SU-DHL-6 (cell line): ENCODE measurements at regions not wholly inside any gene's neighbourhood (a gene's known extent, or its start where the extent isn't known, plus 50 kb on each side); places are given as distances from the start of the nearest gene placed in this dataset.
"Not testable (repeated sequence)": the region's sequence is repeated elsewhere in the genome, so short reads cannot be mapped to it uniquely, and the experiment has no call there.

ENCODE experiments used
- EZH2phosphoT487 ChIP-seq: fragments of 200-600 bp; sonication (generic), shearing (Covaris generic); conservative IDR thresholded peaks from 2 replicates; pipeline ENCODE4 v1.6.1; 2018; ENCODE audit warnings: mild to moderate bottlenecking, antibody characterized with exemption, low read length, moderate library complexity, mixed read lengths
- TF ChIP-seq, protein P1 (sequence below): fragments of 200-600 bp; sonication (generic); IDR thresholded peaks from one replicate; pipeline ENCODE4 v1.5.1; 2017; ENCODE audit warnings: antibody characterized with exemption, mild to moderate bottlenecking, low read length, moderate library complexity; ENCODE audit not compliant: insufficient read depth, poor library complexity, severe bottlenecking

DNA sequence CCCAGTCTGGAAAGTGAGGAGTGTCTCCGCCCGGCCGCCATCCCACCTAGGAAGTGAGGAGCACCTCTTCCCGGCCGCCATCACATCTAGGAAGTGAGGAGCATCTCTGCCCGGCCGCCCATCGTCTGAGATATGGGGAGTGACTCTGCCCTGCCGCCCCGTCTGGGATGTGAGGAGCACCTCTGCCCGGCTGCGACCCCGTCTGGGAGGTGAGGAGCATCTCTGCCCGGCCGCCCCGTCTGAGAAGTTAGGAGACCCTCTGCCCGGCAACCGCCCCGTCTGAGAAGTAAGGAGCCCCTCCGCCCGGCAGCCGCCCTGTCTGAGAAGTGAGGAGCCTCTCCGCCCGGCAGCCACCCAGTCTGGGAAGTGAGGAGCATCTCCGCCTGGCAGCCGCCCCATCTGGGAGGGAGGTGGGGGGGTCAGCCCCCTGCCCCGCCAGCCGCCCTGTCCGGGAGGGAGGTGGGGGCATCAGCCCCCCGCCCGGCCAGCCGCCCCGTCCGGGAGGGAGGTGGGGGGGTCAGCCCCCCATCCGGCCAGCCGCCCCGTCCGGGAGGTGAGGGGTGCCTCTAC is 671.8 kb upstream of the IMPG1 start:
- TF ChIP-seq, protein P1, sequence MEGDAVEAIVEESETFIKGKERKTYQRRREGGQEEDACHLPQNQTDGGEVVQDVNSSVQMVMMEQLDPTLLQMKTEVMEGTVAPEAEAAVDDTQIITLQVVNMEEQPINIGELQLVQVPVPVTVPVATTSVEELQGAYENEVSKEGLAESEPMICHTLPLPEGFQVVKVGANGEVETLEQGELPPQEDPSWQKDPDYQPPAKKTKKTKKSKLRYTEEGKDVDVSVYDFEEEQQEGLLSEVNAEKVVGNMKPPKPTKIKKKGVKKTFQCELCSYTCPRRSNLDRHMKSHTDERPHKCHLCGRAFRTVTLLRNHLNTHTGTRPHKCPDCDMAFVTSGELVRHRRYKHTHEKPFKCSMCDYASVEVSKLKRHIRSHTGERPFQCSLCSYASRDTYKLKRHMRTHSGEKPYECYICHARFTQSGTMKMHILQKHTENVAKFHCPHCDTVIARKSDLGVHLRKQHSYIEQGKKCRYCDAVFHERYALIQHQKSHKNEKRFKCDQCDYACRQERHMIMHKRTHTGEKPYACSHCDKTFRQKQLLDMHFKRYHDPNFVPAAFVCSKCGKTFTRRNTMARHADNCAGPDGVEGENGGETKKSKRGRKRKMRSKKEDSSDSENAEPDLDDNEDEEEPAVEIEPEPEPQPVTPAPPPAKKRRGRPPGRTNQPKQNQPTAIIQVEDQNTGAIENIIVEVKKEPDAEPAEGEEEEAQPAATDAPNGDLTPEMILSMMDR = not testable (repeated sequence)
- TF ChIP-seq EZH2phosphoT487 = not testable (repeated sequence)
